WTC11 (cell line): ENCODE measurements at regions not wholly inside any gene's neighbourhood (a gene's known extent, or its start where the extent isn't known, plus 50 kb on each side); places are given as distances from the start of the nearest gene placed in this dataset.

Experiments
- ATF3 ChIP-seq: sonication (generic); formaldehyde crosslinking; conservative IDR thresholded peaks from 2 replicates; pipeline ENCODE4 v1.8.1; 2022; ENCODE audit warnings: mild to moderate bottlenecking, missing genetic modification reagents
- CTCF ChIP-seq: fragments of 200-600 bp; IDR thresholded peaks from 2 replicates; pipeline ENCODE4 v1.8.0; 2022; ENCODE audit warnings: antibody characterized with exemption
- ESRRA ChIP-seq: sonication (generic); formaldehyde crosslinking; IDR thresholded peaks from 2 replicates; pipeline ENCODE4 v1.8.1; 2022; ENCODE audit warnings: mild to moderate bottlenecking, missing genetic modification reagents, borderline replicate concordance
- FOXJ3 ChIP-seq: sonication (generic); formaldehyde crosslinking; IDR thresholded peaks from 2 replicates; pipeline ENCODE4 v1.9.0; 2021; ENCODE audit warnings: missing genetic modification reagents, mild to moderate bottlenecking, borderline replicate concordance
- JUN ChIP-seq: sonication (generic); formaldehyde crosslinking; IDR thresholded peaks from 2 replicates; pipeline ENCODE4 v1.8.0; 2023; ENCODE audit warnings: mild to moderate bottlenecking, missing genetic modification reagents
- NR2C2 ChIP-seq: sonication (generic); formaldehyde crosslinking; IDR thresholded peaks from 2 replicates; pipeline ENCODE4 v1.8.0; 2022; ENCODE audit warnings: mild to moderate bottlenecking, missing genetic modification reagents
- SMAD4 ChIP-seq: sonication (generic); formaldehyde crosslinking; IDR thresholded peaks from 2 replicates; pipeline ENCODE4 v1.8.0; 2022; ENCODE audit warnings: mild to moderate bottlenecking, missing genetic modification reagents
- USF1 ChIP-seq: sonication (generic); formaldehyde crosslinking; IDR thresholded peaks from 2 replicates; pipeline ENCODE4 v1.8.0; 2022; ENCODE audit warnings: mild to moderate bottlenecking, missing genetic modification reagents
- ZBTB21 ChIP-seq: sonication (generic); formaldehyde crosslinking; IDR thresholded peaks from 2 replicates; pipeline ENCODE4 v1.8.1; 2023; ENCODE audit warnings: mild to moderate bottlenecking, missing genetic modification reagents, borderline replicate concordance
- ZNF281 ChIP-seq: sonication (generic); formaldehyde crosslinking; IDR thresholded peaks from 2 replicates; pipeline ENCODE4 v1.8.0; 2023; ENCODE audit warnings: mild to moderate bottlenecking, missing genetic modification reagents

GRCh38 chr13:103238441-103238840 lies 172.2 kb upstream of the SLC10A2 start:
- TF ChIP-seq FOXJ3 (no peak), CTCF (no peak), USF1 (CRISPR knock-in tag) (no peak), JUN (CRISPR knock-in tag) (no peak), NR2C2 (no peak), SMAD4 (no peak), ZBTB21 (CRISPR knock-in tag) (no peak), ZNF281 (CRISPR knock-in tag) (no peak), ESRRA (no peak), ATF3 (CRISPR knock-in tag) (no peak)
